ENCODE measurements at regions not wholly inside any gene's neighbourhood (a gene's known extent, or its start where the extent isn't known, plus 50 kb on each side); places are given as distances from the start of the nearest gene placed in this dataset.

- 0 out of 2 replicates have a peak, but pooled peaks cover 6% of the 10 kb centered on the region for H3K9me3 ChIP-seq (ENCODE audit: low read length)
- H3K4me2 ChIP-seq (ENCODE audit: low read depth, low read length) = no peak overlapping the region
- H3K4me3 ChIP-seq (replicated peaks in 1 of 3; ENCODE audit: insufficient read depth in 1 of 3, low read depth in 2 of 3, low read length in 3 of 3) = no peak overlapping the region
- H3K27ac ChIP-seq (ENCODE audit: extremely low read length, insufficient read depth, low read length) = no peak overlapping the region
- H3K27me3 ChIP-seq (ENCODE audit: control insufficient read depth in 1 of 2, insufficient read depth in 2 of 2, low read length in 2 of 2) = peaks cover 0 to 20% of the 10 kb centered on the region in 2 experiments; a peak in 2 of 5 replicates
- ATAC-seq = no peak
- 55% methylated on average over 7 of the region's 7 CpGs for WGBS (ENCODE audit: low lambda C conversion rate)
- no peaks in the 10 kb centered on the region for H4K20me1 ChIP-seq (ENCODE audit: insufficient read depth, low read length)
- H3K4me1 ChIP-seq (ENCODE audit: insufficient read depth, low read length) = no peaks in the 10 kb centered on the region
- no peak overlapping the region for H3K9ac ChIP-seq (ENCODE audit: insufficient read depth, low read depth, low read length)
- BruUV-seq (replicated peaks) = no TSS peak
- in situ Hi-C loops (cut with HindIII; ENCODE audit: extremely low pct_ligation_motif_present, low pct_unique_long_range_greater_than_20kb) (no loop called here), intact Hi-C loops (cut with micrococcal nuclease; ENCODE audit: unreplicated experiment) (no loop called here)
- CTCF ChIA-PET (ENCODE audit: low intra/inter-chr PET ratio, low total read pairs) = no interaction called here
- DNase-seq (ENCODE audit: low spot score) = no peak
- H2AFZ ChIP-seq (ENCODE audit: low read length) = no peak overlapping the region
- POLR2A ChIA-PET = no interaction called here
- no peaks in the 10 kb centered on the region for H3K79me2 ChIP-seq (ENCODE audit: insufficient read depth, low read length)
- no peak for FAIRE-seq
- H3K36me3 ChIP-seq (replicated peaks in 1 of 2; ENCODE audit: control insufficient read depth in 1 of 2, insufficient read depth in 2 of 2, low read length in 2 of 2) = no peaks in the 10 kb centered on the region
- TF ChIP-seq PLSCR1 (CRISPR knock-in tag; IDR thresholded peaks at IDR 0.05; ENCODE audit: borderline replicate concordance) = no peak
- TF ChIP-seq SMAD1 (CRISPR knock-in tag; IDR thresholded peaks at IDR 0.05; ENCODE audit: borderline replicate concordance, low read depth) = no peak
- no peak for TF ChIP-seq MIER2 (CRISPR knock-in tag; IDR thresholded peaks at IDR 0.05)
- TF ChIP-seq ZNF335 (CRISPR knock-in tag; IDR thresholded peaks at IDR 0.05) = no peak
- no peak for TF ChIP-seq DZIP1 (CRISPR knock-in tag; IDR thresholded peaks at IDR 0.05)
- TF ChIP-seq HDAC1 (CRISPR knock-in tag; IDR thresholded peaks at IDR 0.05) = no peak
- no peak for TF ChIP-seq KDM6A (CRISPR knock-in tag; IDR thresholded peaks at IDR 0.05; ENCODE audit: low read depth)
- no peak for TF ChIP-seq RBAK (CRISPR knock-in tag; IDR thresholded peaks at IDR 0.05)
- TF ChIP-seq ZBTB8A (CRISPR knock-in tag; IDR thresholded peaks at IDR 0.05; ENCODE audit: borderline replicate concordance, low read depth) = no peak
- TF ChIP-seq ZNF264 (CRISPR knock-in tag; IDR thresholded peaks at IDR 0.05) = no peak
- TF ChIP-seq ZNF784 (CRISPR knock-in tag; IDR thresholded peaks at IDR 0.05; ENCODE audit: borderline replicate concordance) = no peak
- no peak for TF ChIP-seq ZSCAN20 (CRISPR knock-in tag; IDR thresholded peaks at IDR 0.05; ENCODE audit: borderline replicate concordance)
- no peak for TF ChIP-seq HMGXB3 (CRISPR knock-in tag; IDR thresholded peaks at IDR 0.05; ENCODE audit: borderline replicate concordance)
These were observed 215.9 kb downstream of the TTLL2 start for GRCh38 chr6:167540796-167541195.
